PC-9 (cell line): ENCODE measurements at regions not wholly inside any gene's neighbourhood (a gene's known extent, or its start where the extent isn't known, plus 50 kb on each side); places are given as distances from the start of the nearest gene placed in this dataset.

Experiments used
- CTCF ChIP-seq: fragments of 200-600 bp; sonication (generic); conservative IDR thresholded peaks from 2 replicates; pipeline ENCODE4 v1.6.1; 2017; ENCODE audit warnings: mixed run types, antibody characterized with exemption, mild to moderate bottlenecking, moderate library complexity
- EZH2 ChIP-seq: fragments of 200-600 bp; sonication (generic); IDR thresholded peaks from 2 replicates; pipeline ENCODE4 v1.8.0; 2017; ENCODE audit warnings: antibody characterized with exemption, low read depth

- TF ChIP-seq EZH2 (no peak), CTCF (no peak)
Observed at GRCh38 chr1:116261227-116261626, 111.8 kb upstream of the ATP1A1 start.
